Keratinocyte (primary cell): ENCODE measurements at regions not wholly inside any gene's neighbourhood (a gene's known extent, or its start where the extent isn't known, plus 50 kb on each side); places are given as distances from the start of the nearest gene placed in this dataset.

ENCODE experiments used
- DNase-seq: peaks from one replicate; pipeline ENCODE4 v3.0.0-alpha.2; 2011; ENCODE audit warnings: low read depth, missing footprints, low spot score
- FAIRE-seq: peaks from 2 replicates; lab custom pipeline; 2011; peaks lifted over from hg19 to GRCh38; lab: Jason Lieb, UNC
- H2AFZ ChIP-seq: 2 replicates; pipeline ENCODE4 v1.6.0; 2012; ENCODE audit warnings: low read length, control low read depth, inconsistent platforms; ENCODE audit not compliant: control insufficient read depth
- H3K27ac ChIP-seq: 2 replicates; pipeline ENCODE4 v1.5.1; 2011; ENCODE audit warnings: low read length; ENCODE audit not compliant: control insufficient read depth, insufficient read depth
- H3K27me3 ChIP-seq: 3 replicates; pipeline ENCODE4 v1.6.0; 2011; ENCODE audit warnings: low read length; ENCODE audit not compliant: control insufficient read depth, insufficient read depth; ENCODE audit errors: extremely low read depth
- H3K36me3 ChIP-seq, 2 experiments: 2 replicates in 1 of 2; 3 replicates in 1 of 2; pipeline ENCODE4 v1.5.1; 2011; ENCODE audit warnings: low read length in 2 of 2, mild to moderate bottlenecking in 1 of 2; ENCODE audit not compliant: control insufficient read depth in 2 of 2, insufficient read depth in 2 of 2; ENCODE audit errors: extremely low read depth in 1 of 2
- H3K4me1 ChIP-seq: 3 replicates; pipeline ENCODE4 v1.5.1; 2011; ENCODE audit warnings: low read length; ENCODE audit not compliant: control insufficient read depth, insufficient read depth; ENCODE audit errors: extremely low read depth
- H3K4me2 ChIP-seq: 3 replicates; pipeline ENCODE4 v1.6.0; 2011; ENCODE audit warnings: low read depth, low read length; ENCODE audit not compliant: control insufficient read depth, insufficient read depth; ENCODE audit errors: extremely low read depth
- H3K4me3 ChIP-seq, 3 experiments: fragments of 200-600 bp in 1 of 3; sonication (generic) in 1 of 3; 2 replicates in 2 of 3; 3 replicates in 1 of 3; pipeline ENCODE4 v1.5.1; 2011 to 2016; ENCODE audit warnings: low read length in 3 of 3, mild to moderate bottlenecking in 3 of 3, control low read depth in 2 of 3, inconsistent platforms in 1 of 3, low read depth in 1 of 3, mixed read lengths in 1 of 3, mixed run types in 1 of 3, moderate library complexity in 1 of 3; ENCODE audit not compliant: control insufficient read depth in 2 of 3, insufficient read depth in 2 of 3; ENCODE audit errors: extremely low read depth in 1 of 3
- H3K79me2 ChIP-seq: 2 replicates; pipeline ENCODE4 v1.6.0; 2012; ENCODE audit warnings: low read length; ENCODE audit not compliant: control insufficient read depth, insufficient read depth
- H3K9ac ChIP-seq: 3 replicates; pipeline ENCODE4 v1.6.0; 2011; ENCODE audit warnings: low read length; ENCODE audit not compliant: control insufficient read depth, insufficient read depth; ENCODE audit errors: extremely low read depth
- H3K9me1 ChIP-seq: 3 replicates; pipeline ENCODE4 v1.6.0; 2011; ENCODE audit warnings: low read length; ENCODE audit not compliant: control insufficient read depth, insufficient read depth; ENCODE audit errors: extremely low read depth
- H3K9me3 ChIP-seq: 2 replicates; pipeline ENCODE4 v1.5.1; 2012; ENCODE audit warnings: low read depth, low read length; ENCODE audit not compliant: control insufficient read depth
- H4K20me1 ChIP-seq: 3 replicates; pipeline ENCODE4 v1.6.0; 2011; ENCODE audit warnings: low read length; ENCODE audit not compliant: control insufficient read depth, insufficient read depth; ENCODE audit errors: extremely low read depth
- EZH2 ChIP-seq: IDR thresholded peaks from one replicate; pipeline ENCODE4 v1.6.1; 2012; ENCODE audit warnings: inconsistent platforms, mild to moderate bottlenecking, low read length, moderate library complexity
- dilution Hi-C: fragments of 300-500 bp; cut with MboI; formaldehyde crosslinking; loops from one replicate; pipeline ENCODE4 v1.7.0; 2020; ENCODE audit warnings: low sequenced_read_pairs; ENCODE audit not compliant: extremely low pct_ligation_motif_present
- TF ChIP-seq, protein P1 (sequence below), 3 experiments: IDR thresholded peaks in 1 of 3; conservative IDR thresholded peaks in 1 of 3; optimal IDR thresholded peaks in 1 of 3; 2 replicates in 2 of 3; 3 replicates in 1 of 3; pipeline versions ENCODE3 to v1.5.1; 2011; ENCODE audit warnings: low read length in 3 of 3, mild to moderate bottlenecking in 3 of 3, moderate library complexity in 2 of 3, control low read depth in 1 of 3, inconsistent platforms in 1 of 3; ENCODE audit not compliant: insufficient read depth in 2 of 3; ENCODE audit errors: extremely low read depth in 1 of 3

DNA sequence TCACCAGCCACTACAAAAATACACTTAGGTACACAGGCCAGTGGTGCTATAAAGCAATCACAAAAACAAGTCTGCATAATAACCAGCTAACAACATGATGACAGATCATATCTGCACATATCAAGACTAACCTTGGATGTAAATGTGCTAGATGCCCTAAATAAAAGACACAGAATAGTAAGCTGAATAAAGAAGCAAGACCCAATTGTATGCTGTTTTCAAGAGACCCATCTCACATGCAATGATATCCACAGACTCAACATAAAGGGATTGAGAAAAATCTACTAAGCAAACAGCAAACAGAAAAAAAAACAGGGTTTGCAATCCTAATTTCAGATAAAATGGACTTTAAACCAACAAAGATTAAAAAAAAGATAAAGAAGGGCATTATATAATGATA lies 505.4 kb upstream of the FZD8 start:
- no peak overlapping the region for H3K27ac ChIP-seq
- no peak overlapping the region for H3K4me2 ChIP-seq
- FAIRE-seq (no peak), DNase-seq (no peak)
- H3K36me3 ChIP-seq: no peaks in the 10 kb centered on the region
- no peaks in the 10 kb centered on the region for H3K9me1 ChIP-seq
- no peak for TF ChIP-seq EZH2
- TF ChIP-seq, protein P1, sequence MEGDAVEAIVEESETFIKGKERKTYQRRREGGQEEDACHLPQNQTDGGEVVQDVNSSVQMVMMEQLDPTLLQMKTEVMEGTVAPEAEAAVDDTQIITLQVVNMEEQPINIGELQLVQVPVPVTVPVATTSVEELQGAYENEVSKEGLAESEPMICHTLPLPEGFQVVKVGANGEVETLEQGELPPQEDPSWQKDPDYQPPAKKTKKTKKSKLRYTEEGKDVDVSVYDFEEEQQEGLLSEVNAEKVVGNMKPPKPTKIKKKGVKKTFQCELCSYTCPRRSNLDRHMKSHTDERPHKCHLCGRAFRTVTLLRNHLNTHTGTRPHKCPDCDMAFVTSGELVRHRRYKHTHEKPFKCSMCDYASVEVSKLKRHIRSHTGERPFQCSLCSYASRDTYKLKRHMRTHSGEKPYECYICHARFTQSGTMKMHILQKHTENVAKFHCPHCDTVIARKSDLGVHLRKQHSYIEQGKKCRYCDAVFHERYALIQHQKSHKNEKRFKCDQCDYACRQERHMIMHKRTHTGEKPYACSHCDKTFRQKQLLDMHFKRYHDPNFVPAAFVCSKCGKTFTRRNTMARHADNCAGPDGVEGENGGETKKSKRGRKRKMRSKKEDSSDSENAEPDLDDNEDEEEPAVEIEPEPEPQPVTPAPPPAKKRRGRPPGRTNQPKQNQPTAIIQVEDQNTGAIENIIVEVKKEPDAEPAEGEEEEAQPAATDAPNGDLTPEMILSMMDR (optimal IDR thresholded peaks at IDR 0.05 in 1 of 3, IDR thresholded peaks at IDR 0.05 in 1 of 3, conservative IDR thresholded peaks at IDR 0.05 in 1 of 3; ENCODE audit: extremely low read depth in 1 of 3, insufficient read depth in 2 of 3, low read length in 3 of 3): no peak
- H4K20me1 ChIP-seq: no peaks in the 10 kb centered on the region
- dilution Hi-C loops: no loop called here
- no peaks in the 10 kb centered on the region for H3K27me3 ChIP-seq
- H3K79me2 ChIP-seq: no peaks in the 10 kb centered on the region
- H3K9ac ChIP-seq: no peak overlapping the region
- H2AFZ ChIP-seq: no peak overlapping the region
- no peaks in the 10 kb centered on the region for H3K9me3 ChIP-seq
- H3K4me1 ChIP-seq: no peaks in the 10 kb centered on the region
- no peak overlapping the region for H3K4me3 ChIP-seq

- Histone ChIP-seq H3K9me3 (no peaks in the 10 kb centered on the region), H3K79me2 (no peaks in the 10 kb centered on the region), H3K9me1 (no peaks in the 10 kb centered on the region), H2AFZ (no peak overlapping the region), H3K4me3 (no peak overlapping the region), H3K4me1 (no peaks in the 10 kb centered on the region), H4K20me1 (no peaks in the 10 kb centered on the region), H3K9ac (no peak overlapping the region), H3K27ac (no peak overlapping the region), H3K27me3 (no peaks in the 10 kb centered on the region), H3K4me2 (no peak overlapping the region), H3K36me3 (no peaks in the 10 kb centered on the region)
- no peak for TF ChIP-seq EZH2
- TF ChIP-seq, protein P1 (optimal IDR thresholded peaks at IDR 0.05 in 1 of 3, IDR thresholded peaks at IDR 0.05 in 1 of 3, conservative IDR thresholded peaks at IDR 0.05 in 1 of 3; ENCODE audit: extremely low read depth in 1 of 3, insufficient read depth in 2 of 3, low read length in 3 of 3): no peak
- no peak for DNase-seq
- FAIRE-seq: no peak
- dilution Hi-C loops: no loop called here
These were observed 499.9 kb upstream of the FZD8 start for GRCh38 chr10:36141856-36142560.
